HFFc6 (cell line): ENCODE measurements at regions not wholly inside any gene's neighbourhood (a gene's known extent, or its start where the extent isn't known, plus 50 kb on each side); places are given as distances from the start of the nearest gene placed in this dataset.
"Not testable (repeated sequence)": the region's sequence is repeated elsewhere in the genome, so short reads cannot be mapped to it uniquely, and the experiment has no call there.

Experiments
- DNase-seq: peaks from one replicate; pipeline ENCODE4 v3.0.0-alpha.2; 2018
- H3K27ac Mint-ChIP-seq: 2 replicates; pipeline ENCODE4 v1.8.0; 2020; ENCODE audit warnings: mild to moderate bottlenecking, mixed read lengths
- H3K27me3 Mint-ChIP-seq: 2 replicates; pipeline ENCODE4 v1.8.0; 2021; ENCODE audit warnings: mild to moderate bottlenecking, moderate library complexity, mixed read lengths; ENCODE audit not compliant: insufficient read depth
- H3K36me3 Mint-ChIP-seq: 2 replicates; pipeline ENCODE4 v1.8.0; 2021; ENCODE audit warnings: low read depth, mixed read lengths
- H3K4me1 Mint-ChIP-seq: 2 replicates; pipeline ENCODE4 v1.8.0; 2020; ENCODE audit warnings: low read depth, mixed read lengths
- H3K4me3 Mint-ChIP-seq: 2 replicates; pipeline ENCODE4 v1.8.0; 2020; ENCODE audit warnings: mild to moderate bottlenecking, moderate library complexity, mixed read lengths
- H3K9me3 Mint-ChIP-seq: 2 replicates; pipeline ENCODE4 v1.8.0; 2020; ENCODE audit warnings: mild to moderate bottlenecking, mixed read lengths
- CTCF ChIP-seq: fragments of 200-600 bp; sonication (generic); IDR thresholded peaks from 2 replicates; pipeline ENCODE4 v1.5.0; 2021; ENCODE audit warnings: antibody characterized with exemption, mild to moderate bottlenecking

- not testable (repeated sequence) for H3K4me3 Mint-ChIP-seq, H3K9me3 Mint-ChIP-seq, H3K4me1 Mint-ChIP-seq, DNase-seq, H3K36me3 Mint-ChIP-seq, H3K27ac Mint-ChIP-seq
- H3K27me3 Mint-ChIP-seq = peaks cover 23% of the 10 kb centered on the region
These were observed 146.6 kb downstream of the TBC1D2B start for GRCh38 chr15:77930907-77931306.

GRCh38 chr15:77930490-77930889 is 147.0 kb downstream of the TBC1D2B start:
- not testable (repeated sequence) for H3K27ac Mint-ChIP-seq, H3K4me3 Mint-ChIP-seq, H3K4me1 Mint-ChIP-seq, H3K9me3 Mint-ChIP-seq, H3K36me3 Mint-ChIP-seq, DNase-seq
- peaks cover 20% of the 10 kb centered on the region for H3K27me3 Mint-ChIP-seq

DNA sequence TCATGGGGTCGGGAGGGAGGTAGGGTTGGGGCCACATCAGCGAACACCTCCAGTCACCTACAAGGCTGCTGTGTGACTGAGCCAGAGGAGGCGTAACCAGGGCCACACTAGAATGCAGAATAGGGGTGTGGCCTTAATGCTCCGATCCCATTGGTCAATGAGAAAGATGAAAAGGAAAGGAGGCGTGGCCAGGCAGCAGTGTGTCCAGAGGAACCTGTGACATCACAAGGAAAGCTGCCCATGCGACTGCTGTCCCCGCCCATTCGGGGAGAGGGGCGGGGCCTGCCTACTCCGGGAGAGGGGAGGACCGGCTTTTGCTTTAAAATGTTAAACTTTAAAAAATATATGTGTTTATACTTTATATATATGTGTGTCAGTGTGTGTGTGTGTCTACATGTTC is 150.7 kb downstream of the TBC1D2B start:
- not testable (repeated sequence) for DNase-seq, H3K4me3 Mint-ChIP-seq

GRCh38 chr15:77926296-77926695 is 151.2 kb downstream of the TBC1D2B start:
- not testable (repeated sequence) for DNase-seq, H3K9me3 Mint-ChIP-seq, H3K36me3 Mint-ChIP-seq, H3K4me3 Mint-ChIP-seq, H3K4me1 Mint-ChIP-seq, H3K27ac Mint-ChIP-seq
- peaks cover 33% of the 10 kb centered on the region for H3K27me3 Mint-ChIP-seq

More for the DNA sequence above, 150.7 kb downstream of the TBC1D2B start:
- H3K36me3 Mint-ChIP-seq, H3K9me3 Mint-ChIP-seq, H3K27ac Mint-ChIP-seq, H3K4me1 Mint-ChIP-seq: not testable (repeated sequence)
- peaks cover 28% of the 10 kb centered on the region for H3K27me3 Mint-ChIP-seq

GRCh38 chr15:77925101-77925500 is 152.4 kb downstream of the TBC1D2B start:
- DNase-seq, H3K9me3 Mint-ChIP-seq, H3K4me3 Mint-ChIP-seq, H3K36me3 Mint-ChIP-seq, H3K27ac Mint-ChIP-seq, H3K4me1 Mint-ChIP-seq: not testable (repeated sequence)
- H3K27me3 Mint-ChIP-seq = peaks cover 33% of the 10 kb centered on the region

DNA sequence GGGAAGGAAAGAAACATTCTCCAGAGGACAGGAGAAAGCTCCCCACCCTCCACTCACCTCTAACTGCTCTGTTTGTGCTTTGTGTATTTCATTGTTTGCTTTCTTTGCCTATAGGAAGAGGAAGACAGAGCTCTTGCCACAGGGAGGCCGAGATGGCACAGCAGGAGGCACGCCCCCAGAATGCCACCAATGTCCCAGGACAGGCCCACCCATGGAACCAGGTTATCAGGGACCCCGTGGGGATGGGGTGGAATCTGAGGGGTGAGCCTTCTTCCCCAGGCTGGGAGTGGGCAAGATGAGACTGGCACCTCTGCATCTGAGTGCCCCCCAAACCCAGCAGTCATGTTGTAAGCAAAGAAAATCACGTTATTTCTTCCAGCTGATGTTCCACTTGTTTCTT is 155.8 kb downstream of the TBC1D2B start:
- Mint-ChIP-seq H3K27me3 (peaks cover 43% of the 10 kb centered on the region), H3K27ac (no peak overlapping the region), H3K9me3 (no peaks in the 10 kb centered on the region)

GRCh38 chr15:77916966-77917635 is 160.4 kb downstream of the TBC1D2B start:
- not testable (repeated sequence) for H3K4me1 Mint-ChIP-seq, H3K36me3 Mint-ChIP-seq, H3K4me3 Mint-ChIP-seq, H3K27ac Mint-ChIP-seq, H3K9me3 Mint-ChIP-seq, DNase-seq
- H3K27me3 Mint-ChIP-seq = peaks cover 43% of the 10 kb centered on the region

More for the DNA sequence above, 155.8 kb downstream of the TBC1D2B start:
- H3K4me1 Mint-ChIP-seq = no peaks in the 10 kb centered on the region
- no peak for TF ChIP-seq CTCF
- DNase-seq = no peak
- H3K36me3 Mint-ChIP-seq = no peaks in the 10 kb centered on the region
- no peak overlapping the region for H3K4me3 Mint-ChIP-seq

DNA sequence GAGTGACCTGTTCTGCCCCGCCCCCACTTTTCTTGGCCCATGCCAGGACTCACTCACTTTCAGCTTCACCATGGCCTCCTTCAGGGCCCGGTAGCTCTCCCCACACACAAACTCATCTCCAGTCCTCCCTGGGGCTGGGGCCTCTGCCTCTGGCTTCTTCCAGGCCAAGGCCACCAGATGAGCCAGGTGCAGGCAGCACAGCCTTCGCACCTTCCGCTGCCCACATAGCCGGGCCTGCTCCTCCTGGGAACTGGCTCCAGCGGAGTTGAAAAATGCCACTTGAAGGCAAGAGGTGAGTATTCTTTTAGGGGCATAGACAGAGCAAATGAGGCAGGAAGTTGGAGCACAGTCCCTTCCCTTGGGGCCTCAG is 161.6 kb downstream of the TBC1D2B start:
- DNase-seq, H3K27ac Mint-ChIP-seq, H3K4me1 Mint-ChIP-seq, H3K36me3 Mint-ChIP-seq, H3K9me3 Mint-ChIP-seq, H3K4me3 Mint-ChIP-seq: not testable (repeated sequence)
- peaks cover 34% of the 10 kb centered on the region for H3K27me3 Mint-ChIP-seq

DNA sequence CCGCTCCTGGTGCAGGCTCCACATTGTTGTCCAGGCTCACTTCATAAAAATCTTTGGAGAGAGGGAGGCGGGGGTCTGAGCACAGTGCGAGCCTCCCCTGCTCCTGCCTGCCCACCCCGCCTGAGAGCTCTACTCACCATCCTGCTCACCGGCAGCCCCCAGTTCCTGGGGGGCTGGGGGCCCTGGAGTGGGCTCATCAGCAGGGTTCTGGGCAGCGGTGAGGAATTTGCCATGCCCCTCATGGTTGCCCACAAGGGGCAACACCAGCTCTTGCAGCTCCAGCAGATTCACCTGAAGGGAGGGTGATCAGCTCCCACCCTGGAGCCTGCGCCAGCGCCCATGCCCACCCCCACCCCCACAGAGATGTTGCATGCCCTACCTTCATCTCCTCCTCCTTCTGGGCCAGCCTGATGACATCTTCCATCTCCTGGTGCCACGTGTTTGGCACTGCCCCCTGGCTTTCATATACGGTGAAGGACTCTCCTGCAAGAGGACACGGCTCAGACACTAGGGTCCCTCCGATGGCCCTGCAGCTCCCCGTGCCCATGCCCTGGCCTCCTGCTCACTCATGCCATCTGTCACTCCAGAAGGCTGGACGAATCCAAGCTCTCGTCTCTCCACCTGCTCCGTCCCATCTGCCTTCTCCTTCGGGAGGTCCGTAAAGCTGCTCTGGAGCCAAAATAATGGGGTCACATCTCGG is 162.1 kb downstream of the TBC1D2B start:
- H3K4me1 Mint-ChIP-seq = no peaks in the 10 kb centered on the region
- no peak overlapping the region for H3K27ac Mint-ChIP-seq
- no peak for DNase-seq
- H3K4me3 Mint-ChIP-seq = no peak overlapping the region
- peaks cover 33% of the 10 kb centered on the region for H3K27me3 Mint-ChIP-seq
- TF ChIP-seq CTCF = peak; percentile 16; the same call in 1 of the 2 replicates
- H3K36me3 Mint-ChIP-seq = no peaks in the 10 kb centered on the region
- no peaks in the 10 kb centered on the region for H3K9me3 Mint-ChIP-seq

- peaks cover 31% of the 10 kb centered on the region for H3K27me3 Mint-ChIP-seq
- not testable (repeated sequence) for H3K27ac Mint-ChIP-seq, H3K4me1 Mint-ChIP-seq, H3K9me3 Mint-ChIP-seq, H3K36me3 Mint-ChIP-seq, DNase-seq, H3K4me3 Mint-ChIP-seq
These were observed 163.0 kb downstream of the TBC1D2B start for GRCh38 chr15:77914531-77914930.
